GM19035 (cell line): ENCODE measurements at regions not wholly inside any gene's neighbourhood (a gene's known extent, or its start where the extent isn't known, plus 50 kb on each side); places are given as distances from the start of the nearest gene placed in this dataset.
"Not testable (repeated sequence)": the region's sequence is repeated elsewhere in the genome, so short reads cannot be mapped to it uniquely, and the experiment has no call there.

ENCODE experiments used
- ATAC-seq: cut with Tn5 transposase; IDR thresholded peaks from one replicate; pipeline ENCODE4 v1.9.1; 2021; ENCODE audit not compliant: unreplicated experiment

- ATAC-seq, result no peak
Measured at GRCh38 chr6:99801805-99802204, 192.2 kb downstream of the MCHR2 start.

- no peak for ATAC-seq
Measured at GRCh38 chr6:99802396-99803031, 191.5 kb downstream of the MCHR2 start.

DNA sequence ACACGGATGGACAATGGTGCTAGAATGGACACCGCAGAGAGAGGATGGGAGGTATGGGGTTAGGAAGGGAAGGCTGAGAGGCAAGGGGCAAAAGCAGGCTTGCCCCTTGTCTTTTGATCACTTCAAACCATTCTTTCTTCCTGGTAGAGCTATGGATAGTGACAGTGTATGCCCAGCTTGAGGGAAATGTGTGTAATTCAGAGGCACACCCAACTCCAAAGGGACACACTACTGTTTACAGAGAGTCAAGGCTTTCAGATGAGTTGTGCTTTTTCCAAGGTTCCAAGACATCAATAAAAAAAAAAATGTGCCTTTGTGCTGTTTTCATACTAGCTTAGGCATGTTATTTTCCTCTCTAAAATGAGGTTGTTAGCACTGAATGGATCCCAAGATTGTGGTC lies 185.0 kb downstream of the MCHR2 start:
- no peak for ATAC-seq

- ATAC-seq, result no peak
Measured at GRCh38 chr6:99810295-99810694, 183.7 kb downstream of the MCHR2 start.

DNA sequence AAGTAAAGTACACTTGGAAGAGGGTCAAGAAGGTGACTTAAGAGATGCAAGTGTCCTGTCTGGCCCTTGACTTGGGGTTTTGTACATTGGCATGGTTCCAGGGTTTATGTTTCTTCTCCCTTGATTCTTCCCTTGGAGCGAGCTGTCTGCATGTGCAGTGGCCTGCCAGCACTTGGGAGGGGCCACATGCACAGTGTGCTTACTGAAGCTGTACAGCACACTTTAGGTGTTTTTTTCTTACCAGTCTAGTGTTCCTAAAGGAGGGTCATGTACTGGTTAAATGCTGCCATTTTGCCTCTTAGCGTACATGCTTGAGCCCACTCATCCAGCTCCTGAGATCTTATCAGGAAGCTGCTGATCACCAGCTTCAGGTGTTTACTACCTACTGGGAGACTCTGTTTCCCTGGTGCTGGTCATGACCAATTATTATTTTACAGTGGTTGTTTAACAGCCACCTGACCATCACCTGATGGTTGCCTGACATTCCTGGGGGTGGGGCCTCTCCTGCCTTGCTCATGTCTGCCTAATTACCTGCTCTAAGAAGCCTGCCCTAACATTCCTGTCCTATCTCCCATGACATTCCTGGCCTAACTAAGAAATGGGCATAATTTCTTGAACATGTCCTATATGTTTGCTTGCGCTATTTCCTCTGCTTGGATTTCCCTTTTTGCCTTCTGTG lies 182.9 kb downstream of the MCHR2 start:
- no peak for ATAC-seq

GRCh38 chr6:99811636-99812035 lies 182.4 kb downstream of the MCHR2 start:
- ATAC-seq, result no peak

DNA sequence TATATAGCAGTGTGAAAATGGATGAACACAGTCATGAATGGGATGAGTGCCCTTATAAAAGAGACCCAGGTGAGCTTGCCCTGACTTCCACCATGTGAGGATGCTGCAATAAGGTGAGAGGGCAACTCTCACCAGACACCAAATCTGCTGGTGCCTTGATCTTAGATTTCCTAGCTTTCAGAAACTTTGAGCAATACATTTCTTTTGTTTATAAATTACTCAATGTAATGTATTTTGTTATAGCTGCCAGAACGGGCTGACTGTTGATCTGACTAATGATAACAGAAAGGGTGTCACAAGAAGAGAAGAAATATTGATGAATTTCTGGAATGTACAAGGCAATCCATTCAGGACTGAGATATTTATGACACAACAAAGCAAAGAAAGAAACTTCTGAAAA lies 180.5 kb downstream of the MCHR2 start:
- ATAC-seq, result no peak

DNA sequence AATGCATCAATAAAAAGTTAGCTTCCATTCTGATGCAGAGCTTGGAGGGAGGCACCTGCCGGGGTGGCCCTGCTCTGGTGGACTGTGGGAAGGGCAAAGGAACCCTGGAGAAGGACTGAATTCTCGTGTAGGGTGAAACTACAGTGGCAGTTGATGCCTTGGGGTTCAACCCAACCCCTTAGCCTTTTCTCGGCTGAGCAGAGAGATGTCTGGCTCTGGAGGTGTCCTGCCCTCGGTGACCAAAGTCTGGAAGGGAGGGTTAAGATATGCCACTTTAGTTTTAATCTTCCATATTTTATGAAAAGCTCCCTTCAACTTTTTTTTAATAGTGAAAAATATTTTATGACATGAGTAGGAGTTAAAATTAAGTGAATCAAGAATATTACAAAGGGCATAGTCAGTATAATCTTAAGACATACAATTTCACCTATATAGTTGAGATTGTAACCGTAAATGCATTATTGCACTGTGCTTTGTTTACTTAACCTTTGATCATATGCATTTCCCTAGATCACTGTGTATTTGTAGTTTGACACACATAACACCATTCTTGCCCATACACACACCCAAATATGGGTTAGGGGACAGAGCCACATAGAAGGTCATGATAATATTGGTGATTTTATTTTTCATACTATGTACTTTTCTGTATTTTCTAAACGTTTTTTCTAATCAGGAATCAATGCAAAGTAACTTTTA lies 179.6 kb downstream of the MCHR2 start:
- no peak for ATAC-seq

- no peak for ATAC-seq
Measured at GRCh38 chr6:99816795-99817194, 177.2 kb downstream of the MCHR2 start.

GRCh38 chr6:99818161-99818560 lies 175.9 kb downstream of the MCHR2 start:
- no peak for ATAC-seq

GRCh38 chr6:99819853-99820252 lies 174.2 kb downstream of the MCHR2 start:
- no peak for ATAC-seq

- no peak for ATAC-seq
Measured at GRCh38 chr6:99821164-99821563, 172.9 kb downstream of the MCHR2 start.

GRCh38 chr6:99822741-99823512 lies 171.1 kb downstream of the MCHR2 start:
- ATAC-seq, result peak; percentile 72

DNA sequence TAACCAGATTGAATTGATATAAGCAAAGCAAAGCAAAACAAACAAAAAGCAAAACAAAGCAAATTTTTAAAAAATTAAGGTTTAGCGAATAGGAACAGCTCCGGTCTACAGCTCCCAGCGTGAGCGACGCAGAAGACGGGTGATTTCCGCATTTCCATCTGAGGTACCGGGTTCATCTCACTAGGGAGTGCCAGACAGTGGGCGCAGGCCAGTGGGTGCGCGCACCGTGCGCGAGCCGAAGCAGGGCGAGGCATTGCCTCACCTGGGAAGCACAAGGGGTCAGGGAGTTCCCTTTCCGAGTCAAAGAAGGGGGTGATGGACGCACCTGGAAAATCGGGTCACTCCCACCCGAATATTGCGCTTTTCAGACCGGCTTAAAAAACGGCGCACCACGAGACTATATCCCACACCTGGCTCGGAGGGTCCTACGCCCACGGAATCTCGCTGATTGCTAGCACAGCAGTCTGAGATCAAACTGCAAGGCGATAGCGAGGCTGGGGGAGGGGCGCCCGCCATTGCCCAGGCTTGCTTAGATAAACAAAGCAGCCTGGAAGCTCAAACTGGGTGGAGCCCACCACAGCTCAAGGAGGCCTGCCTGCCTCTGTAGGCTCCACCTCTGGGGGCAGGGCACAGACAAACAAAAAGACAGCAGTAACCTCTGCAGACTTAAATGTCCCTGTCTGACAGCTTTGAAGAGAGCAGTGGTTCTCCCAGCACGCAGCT lies 170.3 kb downstream of the MCHR2 start:
- not testable (repeated sequence) for ATAC-seq

DNA sequence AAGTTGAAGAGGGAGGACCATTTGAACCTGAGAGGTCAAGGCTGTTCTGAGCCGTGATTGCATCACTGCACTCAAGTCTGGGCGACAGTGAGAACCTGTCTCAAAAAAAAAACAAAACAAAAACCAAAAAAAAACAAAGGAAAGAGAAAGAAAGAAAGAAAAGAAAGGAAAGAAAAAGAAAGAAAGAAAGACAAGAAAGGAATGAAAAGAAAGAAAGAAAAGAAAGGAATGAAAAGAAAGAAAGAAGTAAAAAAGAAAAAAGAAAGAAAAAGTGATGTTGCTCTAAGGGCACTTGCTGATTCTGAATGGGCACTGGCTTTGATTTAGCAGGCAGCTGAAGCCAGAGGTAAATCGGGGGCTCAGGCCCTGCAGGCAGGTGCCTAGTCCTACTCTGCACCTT lies 161.0 kb downstream of the MCHR2 start:
- ATAC-seq, result no peak

- no peak for ATAC-seq
Measured at GRCh38 chr6:99836471-99836870, 157.6 kb downstream of the MCHR2 start.

DNA sequence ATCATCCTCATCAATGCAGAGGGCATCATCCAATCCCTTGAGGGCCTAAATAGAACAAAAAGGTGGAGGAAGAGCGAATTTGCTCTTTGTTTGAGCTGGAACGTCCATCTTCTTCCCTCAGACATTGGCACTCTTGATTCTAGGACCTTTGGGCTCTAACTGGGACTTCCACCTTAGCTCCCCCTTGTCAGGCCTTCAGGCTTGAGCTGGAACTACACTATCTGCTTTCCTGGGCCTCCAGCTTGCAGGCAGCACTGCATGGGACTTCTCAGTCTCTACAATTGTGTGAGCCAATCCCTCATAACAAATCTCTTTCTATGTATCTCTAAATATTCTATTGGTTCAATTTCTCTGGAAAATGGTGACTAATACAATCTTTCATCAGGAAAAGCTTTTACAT lies 155.4 kb downstream of the MCHR2 start:
- no peak for ATAC-seq

- no peak for ATAC-seq
Measured at GRCh38 chr6:99841297-99841696, 152.7 kb downstream of the MCHR2 start.

DNA sequence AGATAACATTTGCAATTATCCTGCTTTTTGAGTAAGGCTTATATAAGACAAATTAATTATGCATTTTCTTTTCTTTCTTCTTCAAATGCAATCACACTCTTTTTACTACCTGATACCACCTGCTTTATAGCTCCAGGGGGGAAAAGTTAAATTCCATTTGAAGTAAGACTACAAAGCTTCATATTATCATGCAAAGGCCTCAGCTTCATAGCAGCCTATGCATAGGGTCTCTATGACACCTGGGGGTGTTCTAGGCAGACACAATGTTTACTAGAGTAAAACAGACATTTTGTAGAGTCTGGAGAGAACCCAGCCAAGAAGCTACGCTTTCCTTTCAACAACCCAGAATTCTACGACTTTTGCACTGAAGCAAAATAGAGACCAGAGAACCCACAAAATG lies 148.0 kb downstream of the MCHR2 start:
- ATAC-seq, result no peak

DNA sequence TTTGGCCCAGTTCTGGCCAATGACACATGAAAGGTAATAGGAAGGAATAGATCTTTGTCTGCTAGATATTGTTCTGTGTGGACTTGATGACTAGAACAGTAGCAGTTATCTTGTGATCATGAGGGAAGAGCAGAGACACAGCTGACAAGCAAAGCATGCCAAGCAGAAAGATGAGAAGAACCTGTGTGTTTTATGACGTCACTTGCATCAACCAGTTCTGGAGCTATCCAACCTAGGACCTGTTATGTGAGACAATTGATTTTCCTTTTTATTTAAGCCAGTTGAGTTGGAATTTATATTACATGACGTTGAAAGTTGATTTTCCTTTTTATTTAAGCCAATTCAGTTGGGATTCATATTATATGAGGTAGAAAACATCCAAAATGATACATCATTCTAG lies 143.2 kb downstream of the MCHR2 start:
- no peak for ATAC-seq

GRCh38 chr6:99852031-99852430 lies 142.0 kb downstream of the MCHR2 start:
- no peak for ATAC-seq
